WI38 (cell line): ENCODE measurements at regions not wholly inside any gene's neighbourhood (a gene's known extent, or its start where the extent isn't known, plus 50 kb on each side); places are given as distances from the start of the nearest gene placed in this dataset.

ENCODE experiments used
- H3K4me3 ChIP-seq: 2 replicates; pipeline ENCODE4 v1.5.1; 2011; ENCODE audit warnings: low read depth, mild to moderate bottlenecking, control low read depth, low read length
- CTCF ChIP-seq: IDR thresholded peaks from 2 replicates; pipeline ENCODE4 v1.5.1; 2012; ENCODE audit warnings: low read depth, mild to moderate bottlenecking, control low read depth, low read length

- TF ChIP-seq CTCF = no peak
These were observed 131.5 kb downstream of the MEX3B start for GRCh38 chr15:81914333-81914732.

GRCh38 chr15:81911022-81911971, 134.5 kb downstream of the MEX3B start:
- no peak overlapping the region for H3K4me3 ChIP-seq
- TF ChIP-seq CTCF = no peak

More at GRCh38 chr15:81914333-81914732, 131.5 kb downstream of the MEX3B start:
- no peak overlapping the region for H3K4me3 ChIP-seq

DNA sequence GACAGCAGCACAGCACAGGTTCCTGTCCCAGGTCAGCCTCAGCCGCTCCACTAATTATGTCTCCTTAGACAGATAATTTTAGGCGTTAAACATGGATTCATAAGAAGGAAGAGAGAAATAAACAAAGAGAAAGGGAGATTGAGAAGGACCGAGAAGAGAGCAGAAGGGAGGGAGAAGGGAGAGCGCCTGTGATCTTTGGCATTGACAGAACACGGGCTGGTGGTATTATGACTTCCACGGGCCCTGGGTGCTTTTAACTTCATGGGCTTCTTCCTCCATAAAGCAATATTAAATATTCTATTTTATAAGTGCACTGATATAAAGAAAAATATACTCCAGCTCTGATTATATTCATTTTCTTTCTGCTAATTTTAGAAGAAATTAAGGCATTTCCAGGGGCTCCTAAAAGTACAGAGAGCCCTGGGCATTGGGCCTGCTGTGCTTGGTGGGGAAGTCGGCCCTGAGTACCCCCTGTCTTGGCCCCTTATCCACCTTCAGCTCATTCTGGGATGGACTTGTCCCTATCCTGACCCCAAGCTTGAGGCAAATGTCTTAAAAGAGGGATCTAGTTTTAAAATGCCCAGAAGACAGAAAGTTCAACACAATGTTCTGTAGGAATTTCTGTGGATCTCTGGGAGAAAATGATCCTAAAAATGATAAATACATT, 135.3 kb downstream of the MEX3B start:
- TF ChIP-seq CTCF = no peak
- H3K4me3 ChIP-seq = no peak overlapping the region

GRCh38 chr15:81909011-81909358, 136.8 kb downstream of the MEX3B start:
- no peak overlapping the region for H3K4me3 ChIP-seq
- TF ChIP-seq CTCF = no peak

GRCh38 chr15:81908111-81908510, 137.7 kb downstream of the MEX3B start:
- H3K4me3 ChIP-seq = no peak overlapping the region
- no peak for TF ChIP-seq CTCF

DNA sequence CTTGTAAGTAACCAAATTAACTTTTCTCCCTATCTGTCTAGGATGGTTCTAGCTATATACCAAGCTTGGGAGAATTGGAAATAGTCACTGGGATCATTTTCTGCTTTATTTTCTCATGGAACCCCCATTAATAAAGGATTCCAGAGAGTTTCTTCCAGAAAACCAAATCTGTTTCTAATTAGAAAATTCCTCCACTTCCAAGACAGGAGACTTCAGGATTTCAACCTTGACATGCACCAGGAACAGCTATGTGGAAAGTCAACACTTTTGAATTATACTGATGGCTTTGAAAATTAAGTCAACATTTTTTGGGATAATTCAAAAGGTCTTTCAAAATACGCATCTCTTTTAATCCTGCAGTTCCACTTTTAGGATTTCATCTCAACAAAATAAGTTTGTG, 138.3 kb downstream of the MEX3B start:
- TF ChIP-seq CTCF = no peak
- no peak overlapping the region for H3K4me3 ChIP-seq

- no peak overlapping the region for H3K4me3 ChIP-seq
- no peak for TF ChIP-seq CTCF
These were observed 139.9 kb downstream of the MEX3B start for GRCh38 chr15:81905889-81906288.
